Esophagus squamous epithelium (tissue), 4 donors: ENCODE measurements at regions not wholly inside any gene's neighbourhood (a gene's known extent, or its start where the extent isn't known, plus 50 kb on each side); places are given as distances from the start of the nearest gene placed in this dataset.

Experiments
- POLR2A ChIP-seq, 4 donors: fragments of 450-650 bp; IDR thresholded peaks; one replicate each; pipeline ENCODE4 v1.6.1; 2017; ENCODE audit warnings: antibody characterized with exemption in 4 of 4, mild to moderate bottlenecking in 4 of 4, moderate library complexity in 3 of 4
- TF ChIP-seq, protein P1 (sequence below), 6 experiments: fragments of 450-650 bp in 4 of 6; fragments of 200-600 bp in 2 of 6; sonication (generic) in 2 of 6; IDR thresholded peaks; one replicate each; pipeline ENCODE4 v1.5.1; 2016 to 2019; ENCODE audit warnings: antibody characterized with exemption in 6 of 6, mild to moderate bottlenecking in 4 of 6, moderate library complexity in 4 of 6

- TF ChIP-seq, protein P1, sequence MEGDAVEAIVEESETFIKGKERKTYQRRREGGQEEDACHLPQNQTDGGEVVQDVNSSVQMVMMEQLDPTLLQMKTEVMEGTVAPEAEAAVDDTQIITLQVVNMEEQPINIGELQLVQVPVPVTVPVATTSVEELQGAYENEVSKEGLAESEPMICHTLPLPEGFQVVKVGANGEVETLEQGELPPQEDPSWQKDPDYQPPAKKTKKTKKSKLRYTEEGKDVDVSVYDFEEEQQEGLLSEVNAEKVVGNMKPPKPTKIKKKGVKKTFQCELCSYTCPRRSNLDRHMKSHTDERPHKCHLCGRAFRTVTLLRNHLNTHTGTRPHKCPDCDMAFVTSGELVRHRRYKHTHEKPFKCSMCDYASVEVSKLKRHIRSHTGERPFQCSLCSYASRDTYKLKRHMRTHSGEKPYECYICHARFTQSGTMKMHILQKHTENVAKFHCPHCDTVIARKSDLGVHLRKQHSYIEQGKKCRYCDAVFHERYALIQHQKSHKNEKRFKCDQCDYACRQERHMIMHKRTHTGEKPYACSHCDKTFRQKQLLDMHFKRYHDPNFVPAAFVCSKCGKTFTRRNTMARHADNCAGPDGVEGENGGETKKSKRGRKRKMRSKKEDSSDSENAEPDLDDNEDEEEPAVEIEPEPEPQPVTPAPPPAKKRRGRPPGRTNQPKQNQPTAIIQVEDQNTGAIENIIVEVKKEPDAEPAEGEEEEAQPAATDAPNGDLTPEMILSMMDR (IDR thresholded peaks at IDR 0.05): no peak
- no peak for TF ChIP-seq POLR2A (IDR thresholded peaks at IDR 0.05)
Observed at GRCh38 chr5:98482321-98483300, 290.9 kb upstream of the RGMB start.
